CD4-positive, CD25-positive, alpha-beta regulatory T cell (primary cell): ENCODE measurements at regions not wholly inside any gene's neighbourhood (a gene's known extent, or its start where the extent isn't known, plus 50 kb on each side); places are given as distances from the start of the nearest gene placed in this dataset.

Source experiments
- ATAC-seq, 2 donors: fragments of 150-1000 bp; cut with Tn5 transposase; one replicate each; pipeline ENCODE4 v1.10.0; 2021; ENCODE audit warnings: low read depth in 2 of 2, moderate number of reproducible peaks in 2 of 2, moderate library complexity in 1 of 2
- DNase-seq, 3 donors: peaks; one replicate each; pipeline versions ENCODE4 v3.0.0 to v3.0.0-alpha.2; 2012 to 2022; ENCODE audit warnings: mixed read lengths in 1 of 3
- H3K27ac ChIP-seq: one replicate; pipeline ENCODE4 v1.7.0; 2013; ENCODE audit warnings: mild to moderate bottlenecking, low read length; ENCODE audit not compliant: insufficient read depth, poor library complexity, severe bottlenecking
- H3K27me3 ChIP-seq: one replicate; pipeline ENCODE4 v1.7.0; 2013; ENCODE audit warnings: low read length; ENCODE audit not compliant: control insufficient read depth, insufficient read depth
- H3K36me3 ChIP-seq: one replicate; pipeline ENCODE4 v1.7.0; 2013; ENCODE audit warnings: mild to moderate bottlenecking, low read length, moderate library complexity; ENCODE audit not compliant: control insufficient read depth, insufficient read depth
- H3K4me1 ChIP-seq: 2 replicates; pipeline ENCODE4 v1.7.0; 2013; ENCODE audit warnings: mild to moderate bottlenecking, low read length; ENCODE audit not compliant: insufficient read depth, control insufficient read depth, poor library complexity, severe bottlenecking
- H3K4me3 ChIP-seq: one replicate; pipeline ENCODE4 v1.7.0; 2013; ENCODE audit warnings: low read depth, mild to moderate bottlenecking, low read length, moderate library complexity
- H3K9me3 ChIP-seq, 2 experiments: 1 replicate in 1 of 2; 2 replicates in 1 of 2; pipeline ENCODE4 v1.7.0; 2013; ENCODE audit warnings: low read length in 2 of 2, mild to moderate bottlenecking in 1 of 2, moderate library complexity in 1 of 2; ENCODE audit not compliant: control insufficient read depth in 2 of 2
- H3K27ac Mint-ChIP-seq, 3 donors: one replicate each; pipeline ENCODE4 v1.8.0; 2020 to 2022; ENCODE audit warnings: mild to moderate bottlenecking in 3 of 3, mixed read lengths in 3 of 3, moderate library complexity in 2 of 3
- H3K27me3 Mint-ChIP-seq: one replicate; pipeline ENCODE4 v1.8.0; 2022; ENCODE audit warnings: mild to moderate bottlenecking, mixed read lengths
- H3K36me3 Mint-ChIP-seq: one replicate; pipeline ENCODE4 v1.8.0; 2020; ENCODE audit warnings: mixed read lengths
- H3K4me1 Mint-ChIP-seq, 4 donors: one replicate each; pipeline ENCODE4 v1.8.0; 2020 to 2022; ENCODE audit warnings: mixed read lengths in 4 of 4, mild to moderate bottlenecking in 1 of 4
- H3K4me3 Mint-ChIP-seq, 4 donors: one replicate each; pipeline ENCODE4 v1.8.0; 2020 to 2022; ENCODE audit warnings: mild to moderate bottlenecking in 4 of 4, mixed read lengths in 4 of 4, moderate library complexity in 3 of 4
- H3K9me3 Mint-ChIP-seq, 7 donors: one replicate each; pipeline ENCODE4 v1.8.0; 2020 to 2022; ENCODE audit warnings: mixed read lengths in 7 of 7, mild to moderate bottlenecking in 3 of 7, moderate library complexity in 2 of 7

DNA sequence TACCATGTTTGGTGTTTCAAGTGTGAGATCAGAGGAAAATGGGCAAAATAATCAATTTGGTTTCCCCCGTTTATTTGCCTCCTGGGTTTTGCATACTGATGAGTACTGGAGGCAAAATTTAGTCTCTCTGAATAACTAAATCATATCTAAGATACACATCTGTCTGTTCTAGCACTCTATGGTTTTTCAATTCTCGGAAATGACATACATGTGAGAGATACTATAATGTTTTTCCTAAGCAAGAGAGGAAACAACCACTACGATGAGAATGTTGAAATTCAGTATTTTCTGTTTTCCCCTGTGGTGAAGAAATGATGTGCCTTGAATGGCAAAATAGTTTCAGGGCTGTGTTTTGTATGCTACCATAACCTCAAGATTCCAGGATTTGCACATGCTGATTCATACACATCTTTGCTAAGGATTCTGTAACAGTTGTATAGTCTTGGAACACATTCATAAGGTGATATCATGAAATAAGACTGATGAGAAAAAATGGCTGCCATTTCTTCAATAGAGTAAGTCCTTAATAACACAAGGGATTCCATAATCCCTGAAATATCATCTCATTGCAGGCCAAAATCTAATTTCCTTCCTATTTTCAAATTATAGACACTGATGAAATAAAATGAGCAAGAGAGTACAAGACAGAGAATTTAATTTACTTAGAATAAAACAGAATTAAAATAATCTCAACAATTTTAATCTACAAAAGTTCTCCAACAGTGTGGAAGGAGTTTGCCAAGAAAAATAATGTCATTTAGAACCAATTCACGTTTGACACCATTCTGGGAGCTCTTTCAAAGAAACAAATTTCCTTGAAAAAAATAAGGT, 316.6 kb downstream of the FIGN start:
- Histone ChIP-seq H3K9me3 (no peaks in the 10 kb centered on the region), H3K36me3 (no peaks in the 10 kb centered on the region), H3K4me1 (no peaks in the 10 kb centered on the region), H3K27me3 (no peaks in the 10 kb centered on the region), H3K4me3 (no peak overlapping the region), H3K27ac (no peak overlapping the region)
- no peak overlapping the region for H3K27ac Mint-ChIP-seq
- no peaks in the 10 kb centered on the region for H3K4me1 Mint-ChIP-seq
- peaks cover 4 to 29% (median 12%) of the 10 kb centered on the region in 7 donors for H3K9me3 Mint-ChIP-seq
- no peak overlapping the region for H3K4me3 Mint-ChIP-seq
- no peaks in the 10 kb centered on the region for H3K36me3 Mint-ChIP-seq
- no peaks in the 10 kb centered on the region for H3K27me3 Mint-ChIP-seq
- ATAC-seq (no peak), DNase-seq (no peak)

DNA sequence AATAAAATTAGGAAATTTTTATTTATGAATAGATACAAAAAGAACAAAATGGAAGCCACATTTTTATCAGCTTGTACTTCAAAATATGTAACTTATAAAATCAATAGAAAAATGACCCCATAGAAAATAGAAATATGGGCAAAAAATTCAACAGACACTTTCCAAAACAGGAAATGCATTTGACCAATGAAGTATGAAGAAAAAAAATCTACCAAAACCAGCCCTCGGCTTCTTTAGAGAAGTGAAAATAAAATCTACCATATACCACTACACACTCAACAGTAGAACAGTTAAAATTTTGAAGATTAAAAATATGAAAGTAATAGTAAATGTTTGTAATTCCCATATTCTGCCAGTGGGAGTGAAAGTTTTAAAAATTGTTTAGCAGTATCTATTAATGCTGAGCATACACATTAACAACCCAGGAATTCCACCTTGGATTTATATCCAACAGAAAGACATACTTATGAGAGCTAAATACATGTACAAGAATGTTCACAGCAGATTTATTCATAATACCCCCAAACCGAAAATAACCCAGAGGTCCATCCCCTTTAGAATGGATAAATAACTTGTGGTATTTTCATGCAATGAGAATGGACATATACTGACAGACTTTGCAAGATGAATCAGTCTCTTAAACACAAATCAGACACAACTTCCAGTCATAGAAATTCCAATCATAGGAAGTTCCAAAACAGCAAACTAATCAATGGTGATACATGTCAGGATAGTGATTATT, 318.0 kb downstream of the FIGN start:
- Mint-ChIP-seq H3K27me3 (no peaks in the 10 kb centered on the region), H3K9me3 (peaks cover 2 to 29% (median 9%) of the 10 kb centered on the region in 7 donors), H3K36me3 (no peaks in the 10 kb centered on the region), H3K4me1 (no peaks in the 10 kb centered on the region), H3K4me3 (no peak overlapping the region), H3K27ac (no peak overlapping the region)
- ATAC-seq: no peak
- Histone ChIP-seq H3K36me3 (no peaks in the 10 kb centered on the region), H3K27ac (no peak overlapping the region), H3K4me3 (no peak overlapping the region), H3K4me1 (no peaks in the 10 kb centered on the region), H3K9me3 (peaks cover 0 to 3% of the 10 kb centered on the region in 2 experiments), H3K27me3 (no peaks in the 10 kb centered on the region)
- no peak for DNase-seq

DNA sequence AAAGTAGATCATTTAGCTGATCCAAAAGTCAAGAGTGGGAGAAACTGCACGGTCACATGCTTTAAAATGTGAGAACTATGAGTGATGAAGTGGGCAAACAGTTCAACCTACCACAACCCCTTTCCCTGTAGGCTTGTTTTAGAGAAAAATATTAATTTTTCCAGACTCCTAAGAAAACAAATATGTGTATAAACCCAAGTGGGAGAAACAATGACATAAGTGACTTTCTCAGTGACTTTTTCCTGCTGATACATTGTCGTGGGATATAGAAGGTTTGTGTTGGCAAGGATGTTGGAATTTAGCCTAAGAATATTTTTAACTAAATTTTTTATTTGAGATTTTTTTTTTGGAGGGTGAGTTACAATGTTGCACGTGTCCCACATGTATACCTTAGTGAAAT, 321.7 kb downstream of the FIGN start:
- peaks cover 3 to 29% (median 8%) of the 10 kb centered on the region in 7 donors for H3K9me3 Mint-ChIP-seq
- no peaks in the 10 kb centered on the region for H3K4me1 Mint-ChIP-seq
- no peak overlapping the region for H3K4me3 Mint-ChIP-seq
- Histone ChIP-seq H3K9me3 (peaks cover 0 to 3% of the 10 kb centered on the region in 2 experiments), H3K4me1 (no peaks in the 10 kb centered on the region), H3K4me3 (no peak overlapping the region), H3K27me3 (no peaks in the 10 kb centered on the region), H3K36me3 (no peaks in the 10 kb centered on the region), H3K27ac (no peak overlapping the region)
- ATAC-seq: no peak
- H3K27me3 Mint-ChIP-seq: no peaks in the 10 kb centered on the region
- H3K36me3 Mint-ChIP-seq: no peaks in the 10 kb centered on the region
- no peak overlapping the region for H3K27ac Mint-ChIP-seq
- DNase-seq: no peak

DNA sequence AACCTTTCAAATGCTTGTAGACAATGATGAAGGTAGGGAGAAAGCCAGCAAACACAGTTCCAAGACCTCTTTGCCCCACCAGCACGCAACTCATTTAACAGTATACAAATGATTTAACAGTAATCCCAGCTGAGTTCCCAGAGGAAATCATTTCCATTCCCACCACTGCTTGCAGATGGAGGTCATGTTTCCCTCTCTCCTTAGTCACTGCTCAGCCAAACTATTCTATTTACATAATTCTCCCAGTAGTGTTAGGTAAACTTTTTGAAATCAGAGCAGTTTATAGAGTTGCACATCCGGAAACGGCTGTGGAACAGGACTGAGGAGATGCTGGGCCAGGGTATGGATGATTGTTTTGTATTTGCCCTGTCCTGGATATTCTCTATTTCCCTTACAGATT, 328.5 kb downstream of the FIGN start:
- Histone ChIP-seq H3K4me1 (no peaks in the 10 kb centered on the region), H3K27me3 (no peaks in the 10 kb centered on the region), H3K27ac (no peak overlapping the region), H3K4me3 (no peak overlapping the region), H3K9me3 (no peaks in the 10 kb centered on the region), H3K36me3 (no peaks in the 10 kb centered on the region)
- DNase-seq (no peak), ATAC-seq (no peak)
- H3K4me3 Mint-ChIP-seq: no peak overlapping the region
- no peaks in the 10 kb centered on the region for H3K27me3 Mint-ChIP-seq
- peaks cover 2 to 14% (median 4%) of the 10 kb centered on the region in 7 donors for H3K9me3 Mint-ChIP-seq
- no peaks in the 10 kb centered on the region for H3K36me3 Mint-ChIP-seq
- no peak overlapping the region for H3K27ac Mint-ChIP-seq
- H3K4me1 Mint-ChIP-seq: no peaks in the 10 kb centered on the region

DNA sequence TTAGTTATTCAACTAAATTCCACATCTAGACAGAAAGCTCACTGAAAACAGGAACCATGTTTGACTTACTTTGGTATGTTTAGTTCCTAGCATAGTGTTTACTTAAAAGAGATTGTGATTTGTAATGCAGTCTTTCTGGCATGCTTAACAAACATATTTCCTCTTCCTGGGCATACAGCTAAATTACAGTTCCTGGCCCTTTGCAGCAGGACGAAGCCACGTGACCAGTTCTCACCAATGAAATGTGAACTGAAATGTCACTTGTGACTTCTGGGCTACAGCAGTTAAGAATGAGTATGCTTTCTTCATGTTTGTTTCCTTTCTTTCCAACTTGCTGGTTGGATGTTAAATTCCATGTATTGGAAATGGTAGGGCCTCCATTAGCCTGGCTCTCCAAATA, 330.5 kb downstream of the FIGN start:
- no peaks in the 10 kb centered on the region for H3K27me3 ChIP-seq
- no peak overlapping the region for H3K4me3 ChIP-seq
- no peaks in the 10 kb centered on the region for H3K9me3 ChIP-seq
- Mint-ChIP-seq H3K27me3 (no peaks in the 10 kb centered on the region), H3K4me3 (no peak overlapping the region), H3K4me1 (no peaks in the 10 kb centered on the region), H3K27ac (no peak overlapping the region), H3K9me3 (peaks cover 0 to 16% (median 3%) of the 10 kb centered on the region in 7 donors), H3K36me3 (no peaks in the 10 kb centered on the region)
- no peaks in the 10 kb centered on the region for H3K4me1 ChIP-seq
- H3K36me3 ChIP-seq: no peaks in the 10 kb centered on the region
- H3K27ac ChIP-seq: no peak overlapping the region
- DNase-seq: no peak
- no peak for ATAC-seq

DNA sequence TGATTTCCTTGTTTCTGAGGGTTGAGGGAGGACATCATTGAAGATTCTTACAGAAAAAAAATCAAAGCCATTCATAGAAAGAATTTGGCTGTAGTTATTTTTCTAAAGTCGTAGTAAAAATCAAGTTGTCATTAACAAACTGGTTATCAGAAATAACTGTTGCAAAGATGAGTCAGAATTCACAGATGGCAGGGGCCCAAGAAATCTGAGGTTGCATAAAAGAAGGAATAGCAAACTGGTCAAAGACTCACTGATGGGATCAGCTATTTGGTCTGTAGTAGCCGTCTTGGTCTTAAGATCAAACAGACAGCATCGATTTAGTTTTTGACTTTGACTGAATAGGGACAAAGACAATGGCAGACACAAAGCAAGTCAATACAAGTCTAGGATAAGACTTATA, 334.3 kb downstream of the FIGN start:
- H3K36me3 Mint-ChIP-seq: no peaks in the 10 kb centered on the region
- H3K9me3 Mint-ChIP-seq: peaks cover 0 to 8% (median 1%) of the 10 kb centered on the region in 7 donors
- H3K27me3 Mint-ChIP-seq: no peaks in the 10 kb centered on the region
- Histone ChIP-seq H3K27me3 (no peaks in the 10 kb centered on the region), H3K4me1 (no peaks in the 10 kb centered on the region), H3K27ac (no peak overlapping the region), H3K4me3 (no peak overlapping the region), H3K9me3 (no peaks in the 10 kb centered on the region), H3K36me3 (no peaks in the 10 kb centered on the region)
- DNase-seq (no peak), ATAC-seq (no peak)
- H3K4me1 Mint-ChIP-seq: no peaks in the 10 kb centered on the region
- H3K27ac Mint-ChIP-seq: no peak overlapping the region
- H3K4me3 Mint-ChIP-seq: no peak overlapping the region

DNA sequence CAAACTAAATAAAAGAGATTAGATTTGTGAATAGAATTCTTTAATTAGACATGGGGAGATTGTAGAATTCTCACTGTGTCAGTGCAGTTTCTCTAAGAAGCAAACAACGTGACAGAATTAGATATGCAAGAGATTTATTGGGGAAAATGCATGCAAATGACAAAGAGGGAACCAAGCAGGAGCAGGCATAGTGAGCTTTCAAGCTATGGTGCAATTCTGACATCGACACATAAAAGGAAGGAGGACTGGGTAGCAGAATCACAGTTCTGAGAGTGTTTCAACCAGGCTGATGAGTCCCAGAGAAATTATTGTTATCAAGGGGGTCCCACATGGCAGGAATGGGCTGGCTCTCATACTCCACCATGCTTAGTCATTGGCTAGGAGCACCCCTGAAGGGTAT, 338.4 kb downstream of the FIGN start:
- Histone ChIP-seq H3K27ac (no peak overlapping the region), H3K4me3 (no peak overlapping the region), H3K36me3 (no peaks in the 10 kb centered on the region), H3K27me3 (no peaks in the 10 kb centered on the region), H3K9me3 (no peaks in the 10 kb centered on the region), H3K4me1 (no peaks in the 10 kb centered on the region)
- H3K27me3 Mint-ChIP-seq: no peaks in the 10 kb centered on the region
- no peaks in the 10 kb centered on the region for H3K4me1 Mint-ChIP-seq
- H3K4me3 Mint-ChIP-seq: no peak overlapping the region
- no peak overlapping the region for H3K27ac Mint-ChIP-seq
- H3K9me3 Mint-ChIP-seq: peaks cover 0 to 8% (median 2%) of the 10 kb centered on the region in 7 donors
- no peak for ATAC-seq
- no peaks in the 10 kb centered on the region for H3K36me3 Mint-ChIP-seq
- no peak for DNase-seq
